HCT116 (cell line): ENCODE measurements at regions not wholly inside any gene's neighbourhood (a gene's known extent, or its start where the extent isn't known, plus 50 kb on each side); places are given as distances from the start of the nearest gene placed in this dataset.

ENCODE experiments used
- ATAC-seq: fragments of 200-7000 bp; cut with Tn5 transposase; 2 replicates; pipeline ENCODE4 v1.9.1; 2020; ENCODE audit warnings: mild to moderate bottlenecking, moderate library complexity
- BruUV-seq: library from RNA; stranded (reverse); fragments of 400-500 nt; replicated peaks from 2 replicates; lab custom pipeline; 2021; lab: Mats Ljungman, UMichigan
- CTCF ChIA-PET: fragments of 300-600 bp; sonication (Branson Sonifier 250); formaldehyde crosslinking; loops from one replicate; lab custom pipeline; 2021; ENCODE audit warnings: antibody characterized with exemption; lab: Charles Lee
- POLR2A ChIA-PET: fragments of 300-600, 350-600 bp; sonication (Branson Sonifier 250); formaldehyde crosslinking; loops from one replicate; lab custom pipeline; 2021; ENCODE audit warnings: antibody characterized with exemption; lab: Charles Lee
- RAD21 ChIA-PET, 2 experiments: fragments of 300-600 bp; sonication (Branson Sonifier 250); formaldehyde crosslinking; loops; one replicate each; lab custom pipeline; 2023; ENCODE audit warnings: low total read pairs in 2 of 2; ENCODE audit not compliant: uncharacterized antibody in 2 of 2, unreplicated experiment in 2 of 2, low non-redundant PET in 1 of 2; lab: Charles Lee
- DNase-seq: peaks from one replicate; pipeline ENCODE4 v3.0.0-alpha.2; 2010; ENCODE audit warnings: low read depth, low spot score
- H2AFZ ChIP-seq: fragments of 200-600 bp; shearing (Covaris generic), sonication (generic); 2 replicates; pipeline ENCODE4 v1.6.1; 2017; ENCODE audit warnings: low read depth, mixed run types, mixed read lengths, antibody characterized with exemption, low read length; ENCODE audit not compliant: poor library complexity, severe bottlenecking
- H3K27ac ChIP-seq: 2 replicates; pipeline ENCODE4 v1.5.1; 2012; ENCODE audit warnings: low read depth, low read length
- H3K27me3 ChIP-seq: fragments of 200-600 bp; sonication (generic); 2 replicates; pipeline ENCODE4 v1.6.1; 2016; ENCODE audit warnings: mixed run types, low read length, mixed read lengths; ENCODE audit not compliant: insufficient read depth
- H3K36me3 ChIP-seq, 2 experiments: fragments of 200-500 bp in 1 of 2; fragments of 200-600 bp in 1 of 2; sonication (Bioruptor generic) in 1 of 2; sonication (generic) in 1 of 2; 2 replicates each; pipeline versions ENCODE4 v1.5.1 to v1.6.1; 2014 to 2016; ENCODE audit warnings: low read length in 2 of 2, inconsistent platforms in 1 of 2, mixed read lengths in 1 of 2, mixed run types in 1 of 2; ENCODE audit not compliant: insufficient read depth in 2 of 2, control insufficient read depth in 1 of 2
- H3K4me1 ChIP-seq, 2 experiments: fragments of 200-600 bp in 1 of 2; sonication (generic) in 1 of 2; 2 replicates each; pipeline versions ENCODE4 v1.5.1 to v1.6.1; 2012 to 2017; ENCODE audit warnings: low read length in 2 of 2, inconsistent platforms in 1 of 2, mild to moderate bottlenecking in 1 of 2, mixed read lengths in 1 of 2, mixed run types in 1 of 2, moderate library complexity in 1 of 2; ENCODE audit not compliant: insufficient read depth in 2 of 2, control insufficient read depth in 1 of 2
- H3K4me2 ChIP-seq: fragments of 200-600 bp; sonication (generic); 2 replicates; pipeline ENCODE4 v1.6.1; 2017; ENCODE audit warnings: mixed run types, low read length, mixed read lengths
- H3K4me3 ChIP-seq, 2 experiments: fragments of 200-600 bp in 1 of 2; sonication (generic) in 1 of 2; replicated peaks in 1 of 2; 2 replicates each; pipeline ENCODE4 v1.5.1; 2011 to 2016; ENCODE audit warnings: low read length in 2 of 2, control low read depth in 1 of 2, low read depth in 1 of 2, mild to moderate bottlenecking in 1 of 2, mixed read lengths in 1 of 2, mixed run types in 1 of 2
- H3K79me2 ChIP-seq: fragments of 200-600 bp; sonication (generic); 2 replicates; pipeline ENCODE4 v1.6.1; 2017; ENCODE audit warnings: mild to moderate bottlenecking, mixed run types, low read length, moderate library complexity, mixed read lengths; ENCODE audit not compliant: insufficient read depth
- H3K9ac ChIP-seq: fragments of 200-600 bp; sonication (generic); 2 replicates; pipeline ENCODE4 v1.6.1; 2016; ENCODE audit warnings: low read length, mixed read lengths
- H3K9me2 ChIP-seq: fragments of 200-600 bp; sonication (generic), shearing (Covaris generic); 2 replicates; pipeline ENCODE4 v1.6.1; 2017; ENCODE audit warnings: mixed run types, mild to moderate bottlenecking, moderate library complexity; ENCODE audit not compliant: insufficient read depth
- H3K9me3 ChIP-seq, 2 experiments: fragments of 200-500 bp in 1 of 2; fragments of 200-600 bp in 1 of 2; sonication (Bioruptor generic) in 1 of 2; sonication (generic) in 1 of 2; 2 replicates each; pipeline ENCODE4 v1.6.1; 2014 to 2017; ENCODE audit warnings: low read length in 2 of 2, mixed read lengths in 2 of 2, inconsistent platforms in 1 of 2, low read depth in 1 of 2, mild to moderate bottlenecking in 1 of 2, mixed run types in 1 of 2, moderate library complexity in 1 of 2; ENCODE audit not compliant: control insufficient read depth in 1 of 2, insufficient read depth in 1 of 2
- H4K20me1 ChIP-seq: fragments of 200-600 bp; sonication (generic), shearing (Covaris generic); 2 replicates; pipeline ENCODE4 v1.6.1; 2017; ENCODE audit warnings: mixed run types, mild to moderate bottlenecking, moderate library complexity; ENCODE audit not compliant: insufficient read depth
- CEBPB ChIP-seq: IDR thresholded peaks from 2 replicates; pipeline ENCODE4 v1.6.1; 2012; ENCODE audit warnings: low read depth
- ELF1 ChIP-seq: IDR thresholded peaks from 2 replicates; pipeline ENCODE4 v1.6.1; 2012; ENCODE audit warnings: low read depth, borderline replicate concordance
- JUND ChIP-seq: IDR thresholded peaks from 2 replicates; pipeline ENCODE4 v1.6.1; 2012
- MAX ChIP-seq: IDR thresholded peaks from 2 replicates; pipeline ENCODE4 v1.6.1; 2012
- POLR2A ChIP-seq: IDR thresholded peaks from 2 replicates; pipeline ENCODE4 v1.7.0; 2011; ENCODE audit warnings: borderline replicate concordance; ENCODE audit not compliant: insufficient read depth, insufficient read length; ENCODE audit errors: extremely low read depth
- POLR2AphosphoS5 ChIP-seq: IDR thresholded peaks from 2 replicates; pipeline ENCODE4 v1.6.1; 2011; ENCODE audit warnings: mild to moderate bottlenecking, low read depth, low read length, moderate library complexity
- RAD21 ChIP-seq: IDR thresholded peaks from 2 replicates; pipeline ENCODE4 v1.6.1; 2012; ENCODE audit warnings: low read depth, mild to moderate bottlenecking
- REST ChIP-seq: IDR thresholded peaks from 2 replicates; pipeline ENCODE4 v1.6.1; 2012; ENCODE audit warnings: low read depth
- TCF7L2 ChIP-seq: IDR thresholded peaks from 2 replicates; pipeline ENCODE4 v1.7.0; 2011; ENCODE audit warnings: borderline replicate concordance, inconsistent platforms; ENCODE audit not compliant: insufficient read depth, insufficient read length; ENCODE audit errors: extremely low read depth
- ZBTB33 ChIP-seq: IDR thresholded peaks from 2 replicates; pipeline ENCODE4 v1.6.1; 2011; ENCODE audit warnings: mild to moderate bottlenecking, low read length, moderate library complexity; ENCODE audit not compliant: insufficient replicate concordance; ENCODE audit errors: extremely low read depth
- ZNF274 ChIP-seq: fragments of 200-500 bp; sonication (Bioruptor generic); IDR thresholded peaks from 2 replicates; pipeline ENCODE4 v1.6.1; 2014; ENCODE audit warnings: mild to moderate bottlenecking, low read depth, low read length, inconsistent platforms
- intact Hi-C: fragments of 100-400 bp; cut with micrococcal nuclease; formaldehyde crosslinking; loops from 2 replicates; pipeline ENCODE4 v1.10.0; 2022

- TF ChIP-seq MAX (0 out of 2 replicates have a peak, but pooled peaks have one; percentile 18), ELF1 (no peak), CEBPB (no peak; the same call in 1 of the 2 replicates), JUND (0 out of 2 replicates have a peak, but pooled peaks have one; percentile 30), TCF7L2 (no peak)
Observed at GRCh38 chrX:40908857-40909475, 173.6 kb upstream of the MED14 start (continued).

GRCh38 chrX:40912166-40912565, 173.1 kb upstream of the USP9X start:
- ATAC-seq = no peak
- Histone ChIP-seq H3K27ac (no peak overlapping the region), H3K36me3 (no peaks in the 10 kb centered on the region), H3K4me1 (peaks cover 18 to 32% of the 10 kb centered on the region in 2 experiments), H3K79me2 (no peaks in the 10 kb centered on the region), H3K27me3 (no peaks in the 10 kb centered on the region), H2AFZ (no peak overlapping the region), H4K20me1 (no peaks in the 10 kb centered on the region), H3K9me2 (no peaks in the 10 kb centered on the region), H3K4me2 (no peak overlapping the region), H3K9ac (no peak overlapping the region), H3K9me3 (no peaks in the 10 kb centered on the region), H3K4me3 (no peak overlapping the region)
- RAD21 ChIA-PET = no interaction called here
- intact Hi-C loops = no loop called here
- POLR2A ChIA-PET = no interaction called here
- BruUV-seq = no TSS peak
- TF ChIP-seq MAX = no peak
- DNase-seq = no peak
- CTCF ChIA-PET = no interaction called here

- Histone ChIP-seq H3K4me3 (no peak overlapping the region), H4K20me1 (no peaks in the 10 kb centered on the region), H3K79me2 (no peaks in the 10 kb centered on the region), H2AFZ (no peak overlapping the region), H3K27me3 (no peaks in the 10 kb centered on the region), H3K9me3 (no peaks in the 10 kb centered on the region), H3K9ac (no peak overlapping the region), H3K4me1 (peaks cover 18 to 32% of the 10 kb centered on the region in 2 experiments), H3K9me2 (no peaks in the 10 kb centered on the region), H3K4me2 (no peak overlapping the region), H3K36me3 (no peaks in the 10 kb centered on the region), H3K27ac (no peak overlapping the region)
- no TSS peak for BruUV-seq
- intact Hi-C loops = no loop called here
- ChIA-PET RAD21 (no interaction called here), POLR2A (no interaction called here), CTCF (no interaction called here)
- DNase-seq = no peak
- ATAC-seq = no peak
- no peak for TF ChIP-seq POLR2A
- TF ChIP-seq ZBTB33 = no peak
- TF ChIP-seq ELF1 = no peak
- no peak for TF ChIP-seq REST
- no peak for TF ChIP-seq ZNF274
- no peak for TF ChIP-seq TCF7L2
- no peak for TF ChIP-seq POLR2AphosphoS5
- no peak for TF ChIP-seq RAD21
Observed at GRCh38 chrX:40912576-40912975, 172.7 kb upstream of the USP9X start.
